ENCODE measurements at regions not wholly inside any gene's neighbourhood (a gene's known extent, or its start where the extent isn't known, plus 50 kb on each side); places are given as distances from the start of the nearest gene placed in this dataset.

DNA sequence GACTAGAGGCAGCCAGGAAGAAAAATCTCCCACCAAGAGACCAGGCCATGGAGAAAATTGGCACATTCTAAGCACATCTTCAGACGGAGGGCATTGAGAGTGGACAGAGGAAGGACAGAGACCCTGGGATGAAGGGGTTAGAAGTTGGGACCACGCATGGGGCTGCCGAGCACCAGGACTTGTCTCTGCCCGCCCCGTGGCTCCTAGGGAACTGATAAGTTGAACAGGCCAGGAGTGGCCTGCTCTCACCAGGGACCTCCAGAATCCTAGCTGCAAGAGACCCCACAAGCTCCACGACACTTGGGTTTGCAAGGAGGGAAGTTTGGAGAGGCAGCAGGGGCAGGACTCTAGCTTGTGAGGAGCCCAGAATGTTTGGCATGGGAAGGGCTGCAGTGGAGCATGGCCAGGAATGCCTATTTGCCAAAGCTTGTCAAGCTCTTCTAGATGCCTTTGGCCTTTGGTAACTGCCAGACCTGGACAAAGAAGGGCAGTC, 355.1 kb downstream of the NSUN3 start:
- dilution Hi-C loops (cut with MboI; ENCODE audit: extremely low pct_ligation_motif_present, low sequenced_read_pairs) = no loop called here
- Histone ChIP-seq H3K36me3 (ENCODE audit: control insufficient read depth in 2 of 2, extremely low read depth in 1 of 2, insufficient read depth in 2 of 2, low read length in 2 of 2) (no peaks in the 10 kb centered on the region), H3K27me3 (ENCODE audit: control insufficient read depth, extremely low read depth, insufficient read depth, low read length) (no peaks in the 10 kb centered on the region)

GRCh38 chr3:94420931-94421330, 358.1 kb downstream of the NSUN3 start:
- no peaks in the 10 kb centered on the region for H3K27me3 ChIP-seq (ENCODE audit: control insufficient read depth, extremely low read depth, insufficient read depth, low read length)
- H3K27ac ChIP-seq (ENCODE audit: control insufficient read depth, insufficient read depth, low read length) = no peak overlapping the region
- H3K4me2 ChIP-seq (ENCODE audit: control insufficient read depth, extremely low read depth, insufficient read depth, low read depth, low read length) = no peak overlapping the region
- peaks cover 3% of the 10 kb centered on the region for H3K4me1 ChIP-seq (ENCODE audit: control insufficient read depth, extremely low read depth, insufficient read depth, low read length)
- TF ChIP-seq, protein P1, sequence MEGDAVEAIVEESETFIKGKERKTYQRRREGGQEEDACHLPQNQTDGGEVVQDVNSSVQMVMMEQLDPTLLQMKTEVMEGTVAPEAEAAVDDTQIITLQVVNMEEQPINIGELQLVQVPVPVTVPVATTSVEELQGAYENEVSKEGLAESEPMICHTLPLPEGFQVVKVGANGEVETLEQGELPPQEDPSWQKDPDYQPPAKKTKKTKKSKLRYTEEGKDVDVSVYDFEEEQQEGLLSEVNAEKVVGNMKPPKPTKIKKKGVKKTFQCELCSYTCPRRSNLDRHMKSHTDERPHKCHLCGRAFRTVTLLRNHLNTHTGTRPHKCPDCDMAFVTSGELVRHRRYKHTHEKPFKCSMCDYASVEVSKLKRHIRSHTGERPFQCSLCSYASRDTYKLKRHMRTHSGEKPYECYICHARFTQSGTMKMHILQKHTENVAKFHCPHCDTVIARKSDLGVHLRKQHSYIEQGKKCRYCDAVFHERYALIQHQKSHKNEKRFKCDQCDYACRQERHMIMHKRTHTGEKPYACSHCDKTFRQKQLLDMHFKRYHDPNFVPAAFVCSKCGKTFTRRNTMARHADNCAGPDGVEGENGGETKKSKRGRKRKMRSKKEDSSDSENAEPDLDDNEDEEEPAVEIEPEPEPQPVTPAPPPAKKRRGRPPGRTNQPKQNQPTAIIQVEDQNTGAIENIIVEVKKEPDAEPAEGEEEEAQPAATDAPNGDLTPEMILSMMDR (optimal IDR thresholded peaks at IDR 0.05 in 1 of 3, IDR thresholded peaks at IDR 0.05 in 1 of 3, conservative IDR thresholded peaks at IDR 0.05 in 1 of 3; ENCODE audit: extremely low read depth in 1 of 3, insufficient read depth in 2 of 3, low read length in 3 of 3) = no peak
- no peak for TF ChIP-seq EZH2 (IDR thresholded peaks at IDR 0.05; ENCODE audit: low read length)
- H4K20me1 ChIP-seq (ENCODE audit: control insufficient read depth, extremely low read depth, insufficient read depth, low read length) = no peaks in the 10 kb centered on the region
- no peaks in the 10 kb centered on the region for H3K9me3 ChIP-seq (ENCODE audit: control insufficient read depth, low read depth, low read length)
- H3K9me1 ChIP-seq (ENCODE audit: control insufficient read depth, extremely low read depth, insufficient read depth, low read length) = no peaks in the 10 kb centered on the region
- H3K79me2 ChIP-seq (ENCODE audit: control insufficient read depth, insufficient read depth, low read length) = no peaks in the 10 kb centered on the region
- DNase-seq (ENCODE audit: low read depth, low spot score) (no peak), FAIRE-seq (no peak)
- H3K4me3 ChIP-seq (ENCODE audit: control insufficient read depth in 2 of 3, extremely low read depth in 1 of 3, insufficient read depth in 2 of 3, low read depth in 1 of 3, low read length in 3 of 3) = no peak overlapping the region
- H2AFZ ChIP-seq (ENCODE audit: control insufficient read depth, low read length) = no peak overlapping the region
- no peaks in the 10 kb centered on the region for H3K36me3 ChIP-seq (ENCODE audit: control insufficient read depth in 2 of 2, extremely low read depth in 1 of 2, insufficient read depth in 2 of 2, low read length in 2 of 2)
- no peak overlapping the region for H3K9ac ChIP-seq (ENCODE audit: control insufficient read depth, extremely low read depth, insufficient read depth, low read length)
- dilution Hi-C loops (cut with MboI; ENCODE audit: extremely low pct_ligation_motif_present, low sequenced_read_pairs) = no loop called here

More for the DNA sequence above, 355.1 kb downstream of the NSUN3 start:
- H3K9me1 ChIP-seq (ENCODE audit: control insufficient read depth, extremely low read depth, insufficient read depth, low read length) = no peaks in the 10 kb centered on the region
- no peak overlapping the region for H3K4me2 ChIP-seq (ENCODE audit: control insufficient read depth, extremely low read depth, insufficient read depth, low read depth, low read length)
- FAIRE-seq (no peak), DNase-seq (ENCODE audit: low read depth, low spot score) (no peak)
- H3K4me1 ChIP-seq (ENCODE audit: control insufficient read depth, extremely low read depth, insufficient read depth, low read length) = peaks cover 9% of the 10 kb centered on the region
- no peaks in the 10 kb centered on the region for H4K20me1 ChIP-seq (ENCODE audit: control insufficient read depth, extremely low read depth, insufficient read depth, low read length)
- H3K9ac ChIP-seq (ENCODE audit: control insufficient read depth, extremely low read depth, insufficient read depth, low read length) = no peak overlapping the region
- H3K9me3 ChIP-seq (ENCODE audit: control insufficient read depth, low read depth, low read length) = no peaks in the 10 kb centered on the region
- no peak for TF ChIP-seq EZH2 (IDR thresholded peaks at IDR 0.05; ENCODE audit: low read length)
- TF ChIP-seq, protein P1 (optimal IDR thresholded peaks at IDR 0.05 in 1 of 3, IDR thresholded peaks at IDR 0.05 in 1 of 3, conservative IDR thresholded peaks at IDR 0.05 in 1 of 3; ENCODE audit: extremely low read depth in 1 of 3, insufficient read depth in 2 of 3, low read length in 3 of 3) = no peak
- H3K27ac ChIP-seq (ENCODE audit: control insufficient read depth, insufficient read depth, low read length) = no peak overlapping the region
- no peak overlapping the region for H2AFZ ChIP-seq (ENCODE audit: control insufficient read depth, low read length)
- no peak overlapping the region for H3K4me3 ChIP-seq (ENCODE audit: control insufficient read depth in 2 of 3, extremely low read depth in 1 of 3, insufficient read depth in 2 of 3, low read depth in 1 of 3, low read length in 3 of 3)
- no peaks in the 10 kb centered on the region for H3K79me2 ChIP-seq (ENCODE audit: control insufficient read depth, insufficient read depth, low read length)

Data from keratinocyte (primary cell).